Thymus (tissue), 11 donors: ENCODE measurements at regions not wholly inside any gene's neighbourhood (a gene's known extent, or its start where the extent isn't known, plus 50 kb on each side); places are given as distances from the start of the nearest gene placed in this dataset.

Source experiments
- DNase-seq, 9 donors: peaks; one replicate each; pipeline ENCODE4 v3.0.0-alpha.2; 2013; ENCODE audit warnings: low spot score in 9 of 9, low read depth in 6 of 9, missing footprints in 1 of 9
- H3K27ac ChIP-seq, 2 donors: one replicate each; pipeline ENCODE4 v1.5.1; 2013; ENCODE audit warnings: control low read depth in 1 of 2, low read depth in 1 of 2, low read length in 1 of 2, mild to moderate bottlenecking in 1 of 2, moderate library complexity in 1 of 2
- H3K27me3 ChIP-seq, 2 donors: one replicate each; pipeline ENCODE4 v1.5.1; 2013; ENCODE audit warnings: low read length in 1 of 2; ENCODE audit not compliant: control insufficient read depth in 2 of 2, insufficient read depth in 1 of 2
- H3K36me3 ChIP-seq, 2 donors: one replicate each; pipeline ENCODE4 v1.5.1; 2013; ENCODE audit warnings: low read length in 1 of 2, mild to moderate bottlenecking in 1 of 2, moderate library complexity in 1 of 2; ENCODE audit not compliant: control insufficient read depth in 2 of 2, insufficient read depth in 2 of 2
- H3K4me1 ChIP-seq, 2 donors: one replicate each; pipeline ENCODE4 v1.5.1; 2013; ENCODE audit warnings: low read length in 2 of 2; ENCODE audit not compliant: control insufficient read depth in 2 of 2, insufficient read depth in 2 of 2
- H3K4me3 ChIP-seq, 2 donors: one replicate each; pipeline ENCODE4 v1.5.1; 2013; ENCODE audit warnings: low read length in 2 of 2, control low read depth in 1 of 2, mild to moderate bottlenecking in 1 of 2
- H3K9me3 ChIP-seq, 2 donors: one replicate each; pipeline ENCODE4 v1.5.1; 2013; ENCODE audit warnings: low read length in 1 of 2, mild to moderate bottlenecking in 1 of 2; ENCODE audit not compliant: control insufficient read depth in 2 of 2, insufficient read depth in 1 of 2
- WGBS: extraction: QIAGEN DNeasy Blood & Tissue Kit; methylation state at CpG from one replicate; pipeline ENCODE4 v1.1.7; 2013; 5-methylcytosine and 5-hydroxymethylcytosine counted together
- donor health status: healthy.

- peaks cover 0 to 9% of the 10 kb centered on the region in 2 donors for H3K4me1 ChIP-seq
- H3K27me3 ChIP-seq = no peaks in the 10 kb centered on the region
- peaks cover 0 to 22% of the 10 kb centered on the region in 2 donors for H3K36me3 ChIP-seq
- peaks cover 0 to 8% of the 10 kb centered on the region in 2 donors for H3K9me3 ChIP-seq
- H3K27ac ChIP-seq = no peak overlapping the region
- DNase-seq = peak in 1 of 9 donors; percentile 35
- 94% methylated on average over 3 of the region's 3 CpGs for WGBS
- H3K4me3 ChIP-seq = no peak overlapping the region
These were observed 463.4 kb downstream of the PTPRC start for GRCh38 chr1:199102239-199102638.

GRCh38 chr1:199109160-199109559 is 470.3 kb downstream of the PTPRC start:
- Histone ChIP-seq H3K36me3 (peaks cover 0 to 37% of the 10 kb centered on the region in 2 donors), H3K27me3 (no peaks in the 10 kb centered on the region), H3K4me1 (no peaks in the 10 kb centered on the region), H3K27ac (no peak overlapping the region), H3K9me3 (peaks cover 0 to 3% of the 10 kb centered on the region in 2 donors), H3K4me3 (no peak overlapping the region)
- over 99% methylated on average over 3 of the region's 3 CpGs for WGBS
- DNase-seq = no peak

- no peaks in the 10 kb centered on the region for H3K27me3 ChIP-seq
- DNase-seq = no peak
- H3K4me3 ChIP-seq = no peak overlapping the region
- H3K36me3 ChIP-seq = peaks cover 0 to 49% of the 10 kb centered on the region in 2 donors
- H3K9me3 ChIP-seq = peaks cover 0 to 3% of the 10 kb centered on the region in 2 donors
- no peaks in the 10 kb centered on the region for H3K4me1 ChIP-seq
- no peak overlapping the region for H3K27ac ChIP-seq
These were observed 473.5 kb downstream of the PTPRC start for GRCh38 chr1:199112365-199112764.

GRCh38 chr1:199113265-199113869 is 474.5 kb downstream of the PTPRC start:
- peak in 3 of 9 donors; percentile 26 to 58 (median 29) for DNase-seq
- WGBS = 97% methylated on average over 2 of the region's 2 CpGs

GRCh38 chr1:199116488-199116887 is 477.6 kb downstream of the PTPRC start:
- Histone ChIP-seq H3K27ac (no peak overlapping the region), H3K4me1 (no peaks in the 10 kb centered on the region)
- no peak for DNase-seq

More at GRCh38 chr1:199113265-199113869, 474.5 kb downstream of the PTPRC start:
- peaks cover 0 to 49% of the 10 kb centered on the region in 2 donors for H3K36me3 ChIP-seq
- H3K27me3 ChIP-seq = no peaks in the 10 kb centered on the region
- peaks cover 0 to 3% of the 10 kb centered on the region in 2 donors for H3K9me3 ChIP-seq
- no peak overlapping the region for H3K27ac ChIP-seq
- no peaks in the 10 kb centered on the region for H3K4me1 ChIP-seq
- no peak overlapping the region for H3K4me3 ChIP-seq

GRCh38 chr1:199121047-199121446 is 482.2 kb downstream of the PTPRC start:
- peaks cover 4 to 9% of the 10 kb centered on the region in 2 donors for H3K4me1 ChIP-seq
- no peak for DNase-seq
- H3K27ac ChIP-seq = no peak overlapping the region
- no peaks in the 10 kb centered on the region for H3K27me3 ChIP-seq
- peaks cover 0 to 11% of the 10 kb centered on the region in 2 donors for H3K36me3 ChIP-seq
- no peaks in the 10 kb centered on the region for H3K9me3 ChIP-seq
- no peak overlapping the region for H3K4me3 ChIP-seq

More at GRCh38 chr1:199116488-199116887, 477.6 kb downstream of the PTPRC start:
- Histone ChIP-seq H3K36me3 (peaks cover 0 to 36% of the 10 kb centered on the region in 2 donors), H3K4me3 (no peak overlapping the region), H3K9me3 (peaks cover 0 to 3% of the 10 kb centered on the region in 2 donors), H3K27me3 (no peaks in the 10 kb centered on the region)

GRCh38 chr1:199122085-199122484 is 483.2 kb downstream of the PTPRC start:
- Histone ChIP-seq H3K9me3 (no peaks in the 10 kb centered on the region), H3K27me3 (no peaks in the 10 kb centered on the region), H3K4me1 (peaks cover 4 to 9% of the 10 kb centered on the region in 2 donors), H3K27ac (no peak overlapping the region), H3K36me3 (peaks cover 0 to 4% of the 10 kb centered on the region in 2 donors), H3K4me3 (no peak overlapping the region)
- DNase-seq = no peak
- 96% methylated on average over 2 of the region's 2 CpGs for WGBS

- DNase-seq = no peak
- Histone ChIP-seq H3K36me3 (peaks cover 0 to 4% of the 10 kb centered on the region in 2 donors), H3K27ac (no peak overlapping the region), H3K9me3 (no peaks in the 10 kb centered on the region), H3K27me3 (no peaks in the 10 kb centered on the region), H3K4me3 (no peak overlapping the region), H3K4me1 (peaks cover 4 to 9% of the 10 kb centered on the region in 2 donors)
These were observed 483.9 kb downstream of the PTPRC start for GRCh38 chr1:199122532-199123311.

- DNase-seq = peak in 2 of 9 donors; percentile 40 to 60
- Histone ChIP-seq H3K27me3 (no peaks in the 10 kb centered on the region), H3K4me3 (no peak overlapping the region), H3K27ac (peak overlapping the region in 1 of 2 donors; percentile 6), H3K36me3 (peaks cover 0 to 4% of the 10 kb centered on the region in 2 donors), H3K9me3 (no peaks in the 10 kb centered on the region), H3K4me1 (peaks cover 4 to 9% of the 10 kb centered on the region in 2 donors)
- 83% methylated on average over 4 of the region's 4 CpGs for WGBS
These were observed 484.8 kb downstream of the PTPRC start for GRCh38 chr1:199123615-199124014.
